Parathyroid adenoma (tissue), 2 donors: ENCODE measurements at regions not wholly inside any gene's neighbourhood (a gene's known extent, or its start where the extent isn't known, plus 50 kb on each side); places are given as distances from the start of the nearest gene placed in this dataset.

Experiments
- H2AFZ ChIP-seq: fragments of 300-600 bp; sonication (generic); one replicate; pipeline ENCODE4 v1.7.0; 2017; ENCODE audit warnings: antibody characterized with exemption, mild to moderate bottlenecking
- H3K27ac ChIP-seq: fragments of 300-600 bp; sonication (generic); one replicate; pipeline ENCODE4 v1.7.0; 2017
- H3K27me3 ChIP-seq: fragments of 300-600 bp; sonication (generic); one replicate; pipeline ENCODE4 v1.7.0; 2017; ENCODE audit warnings: low read length; ENCODE audit not compliant: control insufficient read depth, insufficient read depth
- H3K36me3 ChIP-seq: fragments of 300-600 bp; sonication (generic); one replicate; pipeline ENCODE4 v1.7.0; 2017; ENCODE audit warnings: low read length; ENCODE audit not compliant: control insufficient read depth, insufficient read depth
- H3K4me1 ChIP-seq: fragments of 300-600 bp; sonication (generic); one replicate; pipeline ENCODE4 v1.7.0; 2017; ENCODE audit warnings: control low read depth
- H3K4me2 ChIP-seq: fragments of 300-600 bp; sonication (generic); one replicate; pipeline ENCODE4 v1.7.0; 2017; ENCODE audit warnings: low read length
- H3K4me3 ChIP-seq: fragments of 300-600 bp; sonication (generic); one replicate; pipeline ENCODE4 v1.7.0; 2017; ENCODE audit warnings: low read depth, low read length
- H3K79me2 ChIP-seq: fragments of 300-600 bp; sonication (generic); one replicate; pipeline ENCODE4 v1.7.0; 2017; ENCODE audit warnings: control low read depth
- H3K9ac ChIP-seq: fragments of 300-600 bp; sonication (generic); one replicate; pipeline ENCODE4 v1.7.0; 2017; ENCODE audit warnings: mild to moderate bottlenecking
- H3K9me3 ChIP-seq: fragments of 300-600 bp; sonication (generic); one replicate; pipeline ENCODE4 v1.7.0; 2017; ENCODE audit warnings: low read length; ENCODE audit not compliant: control insufficient read depth
- CTCF ChIP-seq: fragments of 300-600 bp; sonication (generic); IDR thresholded peaks from one replicate; pipeline ENCODE4 v1.7.0; 2017; ENCODE audit warnings: antibody characterized with exemption, mild to moderate bottlenecking
- donor health status: primary hyperparathyroidism.

GRCh38 chr1:96076589-96076988, 645.0 kb upstream of the PTBP2 start:
- no peaks in the 10 kb centered on the region for H3K27me3 ChIP-seq
- no peak for TF ChIP-seq CTCF
- no peak overlapping the region for H3K4me3 ChIP-seq
- no peak overlapping the region for H2AFZ ChIP-seq
- H3K36me3 ChIP-seq, result no peaks in the 10 kb centered on the region
- H3K27ac ChIP-seq, result no peak overlapping the region
- no peaks in the 10 kb centered on the region for H3K9me3 ChIP-seq
- H3K9ac ChIP-seq, result no peak overlapping the region
- H3K4me1 ChIP-seq, result no peaks in the 10 kb centered on the region
- no peak overlapping the region for H3K4me2 ChIP-seq
- no peaks in the 10 kb centered on the region for H3K79me2 ChIP-seq

- no peak overlapping the region for H3K9ac ChIP-seq
- no peak overlapping the region for H3K4me3 ChIP-seq
- no peak overlapping the region for H3K4me2 ChIP-seq
- H3K79me2 ChIP-seq, result no peaks in the 10 kb centered on the region
- H3K27me3 ChIP-seq, result no peaks in the 10 kb centered on the region
- no peak overlapping the region for H2AFZ ChIP-seq
- H3K27ac ChIP-seq, result no peak overlapping the region
- H3K4me1 ChIP-seq, result no peaks in the 10 kb centered on the region
- H3K36me3 ChIP-seq, result no peaks in the 10 kb centered on the region
- TF ChIP-seq CTCF, result no peak
- H3K9me3 ChIP-seq, result no peaks in the 10 kb centered on the region
These were observed 642.0 kb upstream of the PTBP2 start for GRCh38 chr1:96079581-96079980.

- Histone ChIP-seq H3K9ac (no peak overlapping the region), H3K79me2 (no peaks in the 10 kb centered on the region), H3K4me3 (no peak overlapping the region), H3K27me3 (no peaks in the 10 kb centered on the region), H3K4me1 (no peaks in the 10 kb centered on the region), H3K36me3 (no peaks in the 10 kb centered on the region), H2AFZ (no peak overlapping the region), H3K4me2 (no peak overlapping the region), H3K27ac (no peak overlapping the region), H3K9me3 (no peaks in the 10 kb centered on the region)
- no peak for TF ChIP-seq CTCF
These were observed 640.7 kb upstream of the PTBP2 start for GRCh38 chr1:96080925-96081324.

GRCh38 chr1:96087719-96088118, 633.9 kb upstream of the PTBP2 start:
- Histone ChIP-seq H3K9ac (no peak overlapping the region), H3K4me3 (no peak overlapping the region), H3K4me1 (no peaks in the 10 kb centered on the region), H3K4me2 (no peak overlapping the region), H3K79me2 (no peaks in the 10 kb centered on the region), H2AFZ (no peak overlapping the region), H3K9me3 (no peaks in the 10 kb centered on the region), H3K27ac (no peak overlapping the region), H3K36me3 (no peaks in the 10 kb centered on the region), H3K27me3 (no peaks in the 10 kb centered on the region)
- TF ChIP-seq CTCF, result no peak

GRCh38 chr1:96090134-96090533, 631.5 kb upstream of the PTBP2 start:
- H3K9ac ChIP-seq, result no peak overlapping the region
- no peak for TF ChIP-seq CTCF
- H3K4me2 ChIP-seq, result no peak overlapping the region
- H3K27me3 ChIP-seq, result no peaks in the 10 kb centered on the region
- no peaks in the 10 kb centered on the region for H3K9me3 ChIP-seq
- no peaks in the 10 kb centered on the region for H3K4me1 ChIP-seq
- no peak overlapping the region for H3K4me3 ChIP-seq
- H2AFZ ChIP-seq, result no peak overlapping the region
- no peaks in the 10 kb centered on the region for H3K36me3 ChIP-seq
- no peaks in the 10 kb centered on the region for H3K79me2 ChIP-seq
- no peak overlapping the region for H3K27ac ChIP-seq
